NCI-H82 treated with DMSO at 0.1 percent for 48 hours (cell line): ENCODE measurements at regions not wholly inside any gene's neighbourhood (a gene's known extent, or its start where the extent isn't known, plus 50 kb on each side); places are given as distances from the start of the nearest gene placed in this dataset.

Source experiments
- DNase-seq: peaks from one replicate; lab custom pipeline; 2025; ENCODE audit not compliant: unreplicated experiment; lab: John Stamatoyannopoulos, UW

- DNase-seq, result no peak
Measured at GRCh38 chr22:49550766-49551362, 276.8 kb downstream of the BRD1 start.

- DNase-seq, result no peak
Measured at GRCh38 chr22:49550141-49550430, 277.6 kb downstream of the BRD1 start.

- no peak for DNase-seq
Measured at GRCh38 chr22:49549256-49550140, 278.2 kb downstream of the BRD1 start.

GRCh38 chr22:49548356-49549202 is 279.1 kb downstream of the BRD1 start:
- no peak for DNase-seq

GRCh38 chr22:49547751-49548239 is 279.9 kb downstream of the BRD1 start:
- no peak for DNase-seq

- no peak for DNase-seq
Measured at GRCh38 chr22:49546811-49547585, 280.7 kb downstream of the BRD1 start.

GRCh38 chr22:49545606-49546005 is 282.1 kb downstream of the BRD1 start:
- DNase-seq, result no peak

- DNase-seq, result no peak
Measured at GRCh38 chr22:49544286-49544685, 283.4 kb downstream of the BRD1 start.

GRCh38 chr22:49543876-49544275 is 283.8 kb downstream of the BRD1 start:
- no peak for DNase-seq

- no peak for DNase-seq
Measured at GRCh38 chr22:49541693-49542230, 285.9 kb downstream of the BRD1 start.

GRCh38 chr22:49540913-49541692 is 286.6 kb downstream of the BRD1 start:
- no peak for DNase-seq

GRCh38 chr22:49540084-49540912 is 287.4 kb downstream of the BRD1 start:
- no peak for DNase-seq

- DNase-seq, result no peak
Measured at GRCh38 chr22:49538006-49538405, 289.7 kb downstream of the BRD1 start.

- no peak for DNase-seq
Measured at GRCh38 chr22:49536571-49537131, 291.0 kb downstream of the BRD1 start.

GRCh38 chr22:49535527-49536125 is 292.0 kb downstream of the BRD1 start:
- no peak for DNase-seq

- DNase-seq, result no peak
Measured at GRCh38 chr22:49535126-49535525, 292.5 kb downstream of the BRD1 start.

- DNase-seq, result no peak
Measured at GRCh38 chr22:49534386-49534785, 293.3 kb downstream of the BRD1 start.

- no peak for DNase-seq
Measured at GRCh38 chr22:49533886-49534285, 293.8 kb downstream of the BRD1 start.
